K562 (cell line): ENCODE measurements at regions not wholly inside any gene's neighbourhood (a gene's known extent, or its start where the extent isn't known, plus 50 kb on each side); places are given as distances from the start of the nearest gene placed in this dataset.

ENCODE experiments used
- ATAC-seq: fragments of 200-7000 bp; cut with Tn5 transposase; 3 replicates; pipeline ENCODE4 v1.9.1; 2020; ENCODE audit warnings: moderate library complexity
- BruUV-seq: library from RNA; stranded (reverse); fragments of 400-500 nt; replicated peaks from 2 replicates; lab custom pipeline; 2021; lab: Mats Ljungman, UMichigan
- CTCF ChIA-PET: fragments of 300-600 bp; formaldehyde crosslinking; extraction: SDS; loops from one replicate; lab custom pipeline; 2021; ENCODE audit warnings: low intra/inter-chr PET ratio; lab: Yijun Ruan, JAX
- POLR2A ChIA-PET: fragments of 300-600, 350-650 bp; sonication (Branson Sonifier 250); formaldehyde crosslinking; extraction: SDS; loops from one replicate; lab custom pipeline; 2021; ENCODE audit warnings: antibody characterized with exemption, inconsistent platforms; lab: Yijun Ruan, JAX
- DNase-seq, 4 experiments: peaks; one replicate each; pipeline versions ENCODE4 v3.0.0 to v3.0.0-alpha.2; 2011 to 2018; ENCODE audit warnings: low spot score in 3 of 4, mixed read lengths in 3 of 4; ENCODE audit errors: extremely low read depth in 1 of 4
- FAIRE-seq: peaks from 2 replicates; lab custom pipeline; 2011; peaks lifted over from hg19 to GRCh38; lab: Jason Lieb, UNC
- H2AFZ ChIP-seq: 2 replicates; pipeline ENCODE4 v1.6.0; 2011; ENCODE audit warnings: low read depth, low read length, control low read depth, inconsistent platforms
- H3K27ac ChIP-seq: fragments of 200-600 bp; 3 replicates; pipeline ENCODE4 v1.8.0; 2011; ENCODE audit warnings: low read depth, mild to moderate bottlenecking, control low read depth, inconsistent platforms, low read length, moderate library complexity, mixed read lengths; ENCODE audit errors: extremely low read depth
- H3K27me3 ChIP-seq, 2 experiments: fragments of 300-600 bp in 1 of 2; 2 replicates in 1 of 2; 3 replicates in 1 of 2; pipeline versions ENCODE4 v1.6.0 to v1.8.0; 2011; ENCODE audit warnings: inconsistent platforms in 2 of 2, low read length in 2 of 2, mild to moderate bottlenecking in 1 of 2, mixed read lengths in 1 of 2, moderate library complexity in 1 of 2; ENCODE audit not compliant: control insufficient read depth in 2 of 2, insufficient read depth in 2 of 2
- H3K36me3 ChIP-seq: fragments of 300-600 bp; 3 replicates; pipeline ENCODE4 v1.8.0; 2011; ENCODE audit warnings: mild to moderate bottlenecking, low read length, inconsistent platforms; ENCODE audit not compliant: control insufficient read depth, insufficient read depth
- H3K4me1 ChIP-seq, 2 experiments: fragments of 200-600 bp in 1 of 2; replicated peaks in 1 of 2; 2 replicates in 1 of 2; 3 replicates in 1 of 2; pipeline versions ENCODE4 v1.5.1 to v1.8.0; 2011; ENCODE audit warnings: inconsistent platforms in 2 of 2, low read length in 2 of 2, mild to moderate bottlenecking in 1 of 2, mixed read lengths in 1 of 2, moderate library complexity in 1 of 2; ENCODE audit not compliant: control insufficient read depth in 2 of 2, insufficient read depth in 2 of 2
- H3K4me2 ChIP-seq: 2 replicates; pipeline ENCODE4 v1.6.1; 2011; ENCODE audit warnings: low read length, control low read depth, inconsistent platforms, mixed read lengths; ENCODE audit not compliant: insufficient read depth
- H3K4me3 ChIP-seq: fragments of 200-600 bp; sonication (generic), shearing (Covaris generic); 2 replicates; pipeline ENCODE4 v1.5.1; 2016; ENCODE audit warnings: control low read depth, inconsistent platforms
- H3K79me2 ChIP-seq: fragments of 200-600 bp; 3 replicates; pipeline ENCODE4 v1.8.0; 2011; ENCODE audit warnings: low read length, inconsistent platforms; ENCODE audit not compliant: control insufficient read depth, insufficient read depth
- H3K9ac ChIP-seq, 2 experiments: 2 replicates each; pipeline versions ENCODE4 v1.6.0 to v1.6.1; 2011; ENCODE audit warnings: low read depth in 2 of 2, low read length in 2 of 2, control low read depth in 1 of 2, inconsistent platforms in 1 of 2, mild to moderate bottlenecking in 1 of 2, mixed read lengths in 1 of 2; ENCODE audit not compliant: insufficient read depth in 1 of 2
- H3K9me1 ChIP-seq: one replicate; pipeline ENCODE4 v1.6.0; 2011; ENCODE audit warnings: inconsistent platforms, mild to moderate bottlenecking, low read length, moderate library complexity; ENCODE audit not compliant: control insufficient read depth, insufficient read depth
- H3K9me3 ChIP-seq: replicated peaks from 2 replicates; pipeline ENCODE4 v1.5.1; 2011; ENCODE audit warnings: low read depth, low read length, inconsistent platforms; ENCODE audit not compliant: control insufficient read depth, insufficient read depth
- H4K20me1 ChIP-seq: replicated peaks from 2 replicates; pipeline ENCODE4 v1.6.1; 2011; ENCODE audit warnings: low read length, inconsistent platforms, mixed read lengths; ENCODE audit not compliant: control insufficient read depth, insufficient read depth
- CHD1 ChIP-seq: fragments of 200-600 bp; sonication (generic); IDR thresholded peaks from one replicate; pipeline ENCODE4 v1.6.1; 2012; ENCODE audit warnings: mild to moderate bottlenecking, moderate library complexity, low read length, inconsistent platforms
- CLOCK ChIP-seq: fragments of 250-450 bp; sonication (Bioruptor Pico); IDR thresholded peaks from 2 replicates; pipeline ENCODE4 v1.4.0; 2020; ENCODE audit warnings: mild to moderate bottlenecking, moderate library complexity, borderline replicate concordance
- EP400 ChIP-seq: fragments of 450-650 bp; IDR thresholded peaks from 2 replicates; pipeline ENCODE4 v1.6.1; 2017; ENCODE audit warnings: antibody characterized with exemption, mild to moderate bottlenecking, moderate library complexity
- HDAC2 ChIP-seq: fragments of 450-650 bp; IDR thresholded peaks from 2 replicates; pipeline ENCODE4 v1.6.1; 2016; ENCODE audit warnings: mild to moderate bottlenecking
- KLF13 ChIP-seq: fragments of 450-650 bp; IDR thresholded peaks from 2 replicates; pipeline ENCODE4 v1.6.1; 2016; ENCODE audit warnings: missing genetic modification characterization, low read depth, mild to moderate bottlenecking, missing compliant biosample characterization, moderate library complexity, borderline replicate concordance
- ZNF583 ChIP-seq: fragments of 250-450 bp; sonication (Bioruptor Pico); IDR thresholded peaks from 2 replicates; pipeline ENCODE4 v1.4.0; 2020
- WGBS: fragments of 100-300 bp; shearing (Covaris generic); methylation state at CpG from one replicate; pipeline ENCODE4 v1.1.6; 2016; ENCODE audit warnings: low coverage, mixed read lengths; ENCODE audit not compliant: insufficient coverage; ENCODE audit errors: missing lambda C conversion rate; 5-methylcytosine and 5-hydroxymethylcytosine counted together
- in situ Hi-C: fragments of 300-500 bp; cut with MboI; formaldehyde crosslinking; loops from 4 replicates; pipeline ENCODE4 v1.15.0; 2018; ENCODE audit warnings: inconsistent platforms, mixed read lengths
- intact Hi-C: fragments of 100-400 bp; cut with micrococcal nuclease; formaldehyde crosslinking; loops from 2 replicates; pipeline ENCODE4 v1.14.2; 2022

GRCh38 chr10:78717200-78717599 lies 351.6 kb upstream of the ZMIZ1 start:
- TF ChIP-seq CHD1 (no peak), ZNF583 (CRISPR knock-in tag) (no peak), EP400 (no peak), CLOCK (CRISPR knock-in tag) (no peak), KLF13 (tag) (no peak), HDAC2 (no peak)
- BruUV-seq: no TSS peak
- in situ Hi-C loops: no loop called here
- Histone ChIP-seq H3K9me3 (no peaks in the 10 kb centered on the region), H3K4me1 (no peaks in the 10 kb centered on the region), H3K4me2 (no peak overlapping the region), H4K20me1 (no peaks in the 10 kb centered on the region), H3K9me1 (no peaks in the 10 kb centered on the region), H2AFZ (no peak overlapping the region), H3K36me3 (no peaks in the 10 kb centered on the region), H3K27ac (no peak overlapping the region), H3K27me3 (peaks cover 0 to 9% of the 10 kb centered on the region in 2 experiments; a peak in 2 of 5 replicates), H3K9ac (no peak overlapping the region), H3K79me2 (no peaks in the 10 kb centered on the region), H3K4me3 (no peak overlapping the region)
- WGBS: 0% methylated on average over 5 of the region's 5 CpGs
- ATAC-seq (no peak), DNase-seq (no peak), FAIRE-seq (no peak)
- intact Hi-C loops: no loop called here
- CTCF ChIA-PET: no interaction called here
- POLR2A ChIA-PET: no interaction called here
